Upper lobe of right lung (tissue), 1 donor: ENCODE measurements at regions not wholly inside any gene's neighbourhood (a gene's known extent, or its start where the extent isn't known, plus 50 kb on each side); places are given as distances from the start of the nearest gene placed in this dataset.

Experiments
- ATAC-seq: fragments of 200-7000 bp; cut with Tn5 transposase; one replicate; pipeline ENCODE4 v1.9.1; 2020; ENCODE audit warnings: mild to moderate bottlenecking, moderate library complexity
- DNase-seq: peaks from one replicate; pipeline ENCODE4 v3.0.0-alpha.2; 2020
- H3K27ac ChIP-seq: fragments of 200-600 bp; one replicate; pipeline ENCODE4 v1.8.0; 2022
- H3K27me3 ChIP-seq: fragments of 200-600 bp; one replicate; pipeline ENCODE4 v1.8.0; 2022; ENCODE audit warnings: mild to moderate bottlenecking
- H3K36me3 ChIP-seq: fragments of 200-600 bp; one replicate; pipeline ENCODE4 v1.8.0; 2022
- H3K4me1 ChIP-seq: fragments of 200-600 bp; one replicate; pipeline ENCODE4 v1.8.0; 2022
- H3K4me3 ChIP-seq: fragments of 200-600 bp; one replicate; pipeline ENCODE4 v1.8.0; 2022; ENCODE audit warnings: mild to moderate bottlenecking
- H3K9me3 ChIP-seq: fragments of 200-600 bp; one replicate; pipeline ENCODE4 v1.8.0; 2022
- CTCF ChIP-seq: fragments of 200-600 bp; IDR thresholded peaks from one replicate; pipeline ENCODE4 v1.8.0; 2022; ENCODE audit warnings: antibody characterized with exemption
- intact Hi-C: fragments of 100-400 bp; cut with DNase I; formaldehyde crosslinking; loops from one replicate; pipeline ENCODE4 v1.11.0; 2022
- donor health status: DM: no; HTN: yes; CAD: no; lungs with severe emphysema.

- DNase-seq = no peak
- H3K9me3 ChIP-seq = no peaks in the 10 kb centered on the region
- intact Hi-C loops = no loop called here
These were observed 501.8 kb upstream of the TENM4 start for GRCh38 chr11:79942646-79943045.

GRCh38 chr11:79942090-79942489, 501.3 kb upstream of the TENM4 start:
- Histone ChIP-seq H3K36me3 (no peaks in the 10 kb centered on the region), H3K4me1 (no peaks in the 10 kb centered on the region), H3K27me3 (no peaks in the 10 kb centered on the region), H3K9me3 (no peaks in the 10 kb centered on the region), H3K27ac (no peak overlapping the region), H3K4me3 (no peak overlapping the region)
- no peak for TF ChIP-seq CTCF
- ATAC-seq (no peak), DNase-seq (no peak)
- intact Hi-C loops = no loop called here

More at GRCh38 chr11:79942646-79943045, 501.8 kb upstream of the TENM4 start:
- Histone ChIP-seq H3K36me3 (no peaks in the 10 kb centered on the region), H3K4me1 (no peaks in the 10 kb centered on the region), H3K4me3 (no peak overlapping the region), H3K27ac (no peak overlapping the region), H3K27me3 (no peaks in the 10 kb centered on the region)
- ATAC-seq = no peak
- no peak for TF ChIP-seq CTCF

- Histone ChIP-seq H3K27ac (no peak overlapping the region), H3K9me3 (no peaks in the 10 kb centered on the region), H3K4me1 (no peaks in the 10 kb centered on the region), H3K36me3 (no peaks in the 10 kb centered on the region), H3K4me3 (no peak overlapping the region), H3K27me3 (no peaks in the 10 kb centered on the region)
- TF ChIP-seq CTCF = no peak
- ATAC-seq (no peak), DNase-seq (no peak)
- intact Hi-C loops = no loop called here
These were observed 500.3 kb upstream of the TENM4 start for GRCh38 chr11:79940974-79941735.

GRCh38 chr11:79940165-79940564, 499.3 kb upstream of the TENM4 start:
- no peak for DNase-seq
- Histone ChIP-seq H3K27me3 (no peaks in the 10 kb centered on the region), H3K4me3 (no peak overlapping the region), H3K27ac (no peak overlapping the region), H3K36me3 (no peaks in the 10 kb centered on the region), H3K9me3 (no peaks in the 10 kb centered on the region), H3K4me1 (no peaks in the 10 kb centered on the region)
- TF ChIP-seq CTCF = no peak
- no peak for ATAC-seq
- intact Hi-C loops = no loop called here

- no peaks in the 10 kb centered on the region for H3K4me1 ChIP-seq
- no peaks in the 10 kb centered on the region for H3K9me3 ChIP-seq
- no peak for ATAC-seq
- intact Hi-C loops = no loop called here
- no peaks in the 10 kb centered on the region for H3K36me3 ChIP-seq
- TF ChIP-seq CTCF = no peak
- no peaks in the 10 kb centered on the region for H3K27me3 ChIP-seq
- no peak overlapping the region for H3K27ac ChIP-seq
- no peak for DNase-seq
- H3K4me3 ChIP-seq = no peak overlapping the region
These were observed 498.3 kb upstream of the TENM4 start for GRCh38 chr11:79939111-79939510.
